AG10803 (cell line): ENCODE measurements at regions not wholly inside any gene's neighbourhood (a gene's known extent, or its start where the extent isn't known, plus 50 kb on each side); places are given as distances from the start of the nearest gene placed in this dataset.

Experiments
- DNase-seq: peaks from one replicate; pipeline ENCODE4 v3.0.0; 2010; ENCODE audit warnings: low read depth
- H3K4me3 ChIP-seq: 2 replicates; pipeline ENCODE4 v1.5.1; 2011; ENCODE audit warnings: mild to moderate bottlenecking, low read length, control low read depth
- TF ChIP-seq, protein P1 (sequence below): conservative IDR thresholded peaks from 2 replicates; pipeline ENCODE4 v1.5.1; 2011; ENCODE audit warnings: mild to moderate bottlenecking, low read length, control low read depth, inconsistent platforms

DNA sequence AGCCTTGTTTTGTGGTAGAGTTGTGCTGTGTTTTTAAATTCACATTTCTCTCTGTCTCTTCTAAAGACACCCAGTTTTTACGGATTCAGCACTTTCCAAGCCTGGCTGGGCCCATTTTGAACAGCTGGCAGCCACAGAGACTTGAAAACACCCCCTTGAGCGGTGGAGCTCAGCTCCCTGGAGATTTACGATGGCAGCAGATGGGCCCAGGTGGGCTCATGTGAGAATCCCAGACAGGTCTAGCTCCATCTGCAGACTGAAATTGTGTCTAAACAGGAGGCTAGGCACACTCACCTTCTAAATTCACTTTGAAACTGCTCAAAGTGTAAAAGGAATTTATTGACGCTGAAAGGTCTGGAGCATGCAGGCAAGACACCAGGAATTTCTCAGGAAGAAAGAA, 232.0 kb upstream of the HES1 start:
- TF ChIP-seq, protein P1, sequence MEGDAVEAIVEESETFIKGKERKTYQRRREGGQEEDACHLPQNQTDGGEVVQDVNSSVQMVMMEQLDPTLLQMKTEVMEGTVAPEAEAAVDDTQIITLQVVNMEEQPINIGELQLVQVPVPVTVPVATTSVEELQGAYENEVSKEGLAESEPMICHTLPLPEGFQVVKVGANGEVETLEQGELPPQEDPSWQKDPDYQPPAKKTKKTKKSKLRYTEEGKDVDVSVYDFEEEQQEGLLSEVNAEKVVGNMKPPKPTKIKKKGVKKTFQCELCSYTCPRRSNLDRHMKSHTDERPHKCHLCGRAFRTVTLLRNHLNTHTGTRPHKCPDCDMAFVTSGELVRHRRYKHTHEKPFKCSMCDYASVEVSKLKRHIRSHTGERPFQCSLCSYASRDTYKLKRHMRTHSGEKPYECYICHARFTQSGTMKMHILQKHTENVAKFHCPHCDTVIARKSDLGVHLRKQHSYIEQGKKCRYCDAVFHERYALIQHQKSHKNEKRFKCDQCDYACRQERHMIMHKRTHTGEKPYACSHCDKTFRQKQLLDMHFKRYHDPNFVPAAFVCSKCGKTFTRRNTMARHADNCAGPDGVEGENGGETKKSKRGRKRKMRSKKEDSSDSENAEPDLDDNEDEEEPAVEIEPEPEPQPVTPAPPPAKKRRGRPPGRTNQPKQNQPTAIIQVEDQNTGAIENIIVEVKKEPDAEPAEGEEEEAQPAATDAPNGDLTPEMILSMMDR: no peak
- DNase-seq: no peak

DNA sequence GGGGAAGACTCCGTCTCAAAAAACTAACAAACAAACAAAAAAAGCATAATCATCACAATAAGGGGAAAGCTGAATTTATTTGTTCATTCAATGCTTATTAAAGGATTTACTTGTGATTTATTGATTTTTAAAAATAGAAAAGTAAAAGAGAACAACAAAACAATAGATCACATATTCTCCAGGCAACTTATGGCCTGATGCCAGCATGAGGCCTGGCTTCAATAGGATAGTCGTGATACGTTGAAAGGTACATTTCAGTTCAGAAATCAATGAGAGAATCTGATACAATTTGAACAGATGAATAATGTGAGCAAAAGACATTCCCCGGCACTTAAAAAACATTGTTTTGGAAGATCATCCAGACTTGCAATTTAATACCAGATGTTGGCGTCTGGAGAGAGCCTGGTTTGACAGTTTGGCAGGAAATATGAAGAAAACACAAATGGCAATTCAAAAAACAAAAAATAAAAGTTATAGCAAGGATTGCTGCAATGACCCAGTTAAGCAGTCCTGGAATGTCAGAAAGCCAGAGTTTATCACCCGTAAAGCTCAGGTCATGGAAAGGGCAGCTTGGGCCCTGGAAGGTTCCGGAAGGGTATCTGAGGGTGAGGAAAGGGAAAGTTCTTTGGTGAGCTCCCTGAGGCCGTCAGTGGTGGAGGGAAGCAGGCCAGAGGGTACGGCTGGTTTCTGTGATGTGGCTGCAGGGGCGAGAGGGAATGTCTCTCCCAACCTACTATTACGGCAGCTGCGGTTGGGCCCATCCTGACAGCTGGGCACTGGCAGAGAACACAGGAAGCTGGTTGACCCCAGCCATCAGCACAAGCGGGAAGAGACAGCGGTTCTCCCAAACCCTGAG, 230.2 kb upstream of the HES1 start:
- no peak overlapping the region for H3K4me3 ChIP-seq
- TF ChIP-seq, protein P1: no peak
- DNase-seq: peak; percentile 48

More for the DNA sequence above, 232.0 kb upstream of the HES1 start:
- H3K4me3 ChIP-seq: no peak overlapping the region

DNA sequence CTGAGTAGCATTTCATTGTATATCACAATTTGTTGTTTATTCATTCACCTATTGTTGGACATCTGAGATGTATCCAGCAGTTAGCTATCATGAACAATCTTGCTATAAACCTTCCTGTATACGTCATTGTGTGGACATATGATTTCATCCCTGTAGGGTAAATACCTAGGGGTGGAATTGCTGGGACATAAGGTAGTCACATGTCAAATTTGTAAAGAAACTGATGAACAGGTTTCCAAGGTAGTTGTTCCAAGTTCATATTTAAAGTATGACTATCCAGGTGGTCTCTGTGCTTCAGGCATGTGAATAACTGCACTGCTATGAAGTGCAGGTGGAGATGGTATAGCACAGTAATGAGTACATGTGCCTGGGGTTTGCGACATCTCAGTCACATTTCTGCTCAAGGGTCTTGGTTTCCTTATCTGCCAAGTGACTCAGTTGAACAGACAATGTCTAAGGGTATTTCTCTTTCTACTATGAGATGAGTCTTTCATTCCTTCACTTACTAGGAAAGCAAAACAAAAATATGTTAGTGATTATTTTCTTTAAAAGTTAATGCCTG, 229.0 kb upstream of the HES1 start:
- TF ChIP-seq, protein P1: no peak
- H3K4me3 ChIP-seq: no peak overlapping the region
- no peak for DNase-seq

DNA sequence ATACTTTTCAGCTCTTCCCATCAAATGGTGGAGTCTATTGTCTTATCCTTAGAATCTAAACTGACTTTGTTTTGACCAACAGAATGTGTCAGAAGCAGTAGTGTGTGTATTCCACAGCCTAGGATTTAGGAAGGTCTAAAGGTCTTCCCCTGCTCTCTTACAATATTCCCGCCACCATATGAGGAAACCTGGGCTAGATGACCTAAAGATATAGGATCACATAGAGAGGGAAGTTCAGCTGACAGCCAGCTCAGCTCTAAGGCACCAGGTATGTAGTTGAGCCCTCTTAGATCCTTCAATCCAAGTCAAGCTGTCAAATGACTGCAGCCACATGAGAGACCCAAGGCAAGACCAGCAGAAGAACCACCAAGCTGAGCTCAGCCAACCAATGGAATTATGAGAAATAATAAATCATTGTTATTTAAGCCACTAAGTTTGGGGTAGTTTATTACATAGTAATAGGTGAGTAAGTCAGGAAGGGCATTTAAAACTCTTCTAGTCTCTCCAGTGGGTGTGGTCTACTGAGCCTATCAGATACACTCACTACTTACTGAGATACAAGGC, 227.7 kb upstream of the HES1 start:
- no peak overlapping the region for H3K4me3 ChIP-seq
- TF ChIP-seq, protein P1: no peak
- no peak for DNase-seq

DNA sequence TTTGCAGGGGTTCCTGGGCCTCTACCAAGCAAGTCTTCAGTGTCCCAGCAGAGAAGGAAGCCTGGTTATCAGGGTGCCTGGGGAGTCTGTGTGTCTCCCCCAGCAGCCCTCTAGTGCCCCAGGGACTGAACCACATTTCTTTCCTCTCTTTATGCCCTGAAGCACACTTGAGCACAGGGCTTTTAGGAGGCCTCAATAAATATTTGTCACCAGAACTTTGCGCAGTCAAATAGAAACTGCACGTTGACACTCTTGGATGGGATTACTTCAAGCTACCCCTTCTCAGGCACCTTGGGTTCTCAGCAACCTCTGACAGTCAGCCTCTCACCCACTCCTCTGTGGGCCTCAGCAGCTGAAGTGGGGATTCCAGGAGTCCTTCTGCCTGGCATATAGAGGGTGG, 226.6 kb upstream of the HES1 start:
- TF ChIP-seq, protein P1: no peak
- DNase-seq: no peak
- no peak overlapping the region for H3K4me3 ChIP-seq

DNA sequence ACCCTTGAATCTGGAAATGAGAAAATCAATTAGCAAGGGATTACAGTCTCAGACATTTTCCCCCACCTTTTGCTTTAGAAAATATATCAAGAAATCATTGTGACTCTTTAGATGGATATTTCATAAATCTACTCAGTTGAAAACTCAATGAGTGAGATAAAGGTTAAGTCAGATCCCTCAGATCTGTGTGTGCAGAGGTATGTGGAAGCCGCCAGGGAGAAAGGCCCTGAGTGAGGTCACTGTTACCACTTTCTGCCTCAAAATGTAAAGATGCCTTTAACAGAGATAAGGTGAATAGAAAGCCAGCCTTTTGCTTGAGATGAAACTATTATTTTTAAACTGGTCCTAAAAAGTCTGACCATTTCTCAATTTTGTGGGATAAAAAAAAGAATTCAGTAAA, 225.6 kb upstream of the HES1 start:
- H3K4me3 ChIP-seq: no peak overlapping the region
- TF ChIP-seq, protein P1: no peak
- no peak for DNase-seq
